ENCODE measurements at regions not wholly inside any gene's neighbourhood (a gene's known extent, or its start where the extent isn't known, plus 50 kb on each side); places are given as distances from the start of the nearest gene placed in this dataset.

DNA sequence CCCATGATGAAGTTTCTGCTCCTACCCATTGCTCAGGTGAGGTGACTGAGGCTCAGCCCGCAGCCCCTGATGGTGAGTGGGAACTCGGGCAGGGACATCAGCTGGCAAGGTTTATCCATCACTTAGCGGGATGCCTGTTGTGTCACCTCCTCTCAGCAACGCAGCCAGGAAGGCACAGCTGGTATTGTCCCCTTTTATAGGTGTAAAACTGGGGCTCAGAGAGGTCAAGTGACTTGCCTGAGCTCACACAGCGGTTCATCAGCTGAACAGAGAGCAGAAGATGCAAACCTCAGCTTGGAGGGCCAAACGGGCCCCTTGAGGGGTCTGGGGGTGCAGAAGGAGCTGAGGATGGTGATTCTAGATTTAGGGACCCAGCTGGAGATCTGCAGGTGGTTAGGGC is 143.6 kb downstream of the PHETA1 start:
- TF ChIP-seq CTCF (IDR thresholded peaks at IDR 0.05; ENCODE audit: insufficient read depth, low read depth, low read length), result no peak
- no peak overlapping the region for H3K4me3 ChIP-seq (ENCODE audit: low read depth, low read length)
- no peaks in the 10 kb centered on the region for H3K27me3 ChIP-seq (ENCODE audit: control insufficient read depth, insufficient read depth, low read length)
- POLR2A ChIA-PET, result no interaction called here
- no peak for DNase-seq (ENCODE audit: low read depth)
- CTCF ChIA-PET, result no interaction called here
- no peaks in the 10 kb centered on the region for H3K36me3 ChIP-seq (ENCODE audit: control insufficient read depth, insufficient read depth, low read length)

GRCh38 chr12:111224186-111225066 is 144.5 kb downstream of the PHETA1 start:
- no peak for TF ChIP-seq CTCF (IDR thresholded peaks at IDR 0.05; ENCODE audit: insufficient read depth, low read depth, low read length)
- CTCF ChIA-PET, result no interaction called here
- DNase-seq (ENCODE audit: low read depth), result no peak
- POLR2A ChIA-PET, result no interaction called here
- Histone ChIP-seq H3K27me3 (ENCODE audit: control insufficient read depth, insufficient read depth, low read length) (no peaks in the 10 kb centered on the region), H3K4me3 (ENCODE audit: low read depth, low read length) (no peak overlapping the region), H3K36me3 (ENCODE audit: control insufficient read depth, insufficient read depth, low read length) (no peaks in the 10 kb centered on the region)

DNA sequence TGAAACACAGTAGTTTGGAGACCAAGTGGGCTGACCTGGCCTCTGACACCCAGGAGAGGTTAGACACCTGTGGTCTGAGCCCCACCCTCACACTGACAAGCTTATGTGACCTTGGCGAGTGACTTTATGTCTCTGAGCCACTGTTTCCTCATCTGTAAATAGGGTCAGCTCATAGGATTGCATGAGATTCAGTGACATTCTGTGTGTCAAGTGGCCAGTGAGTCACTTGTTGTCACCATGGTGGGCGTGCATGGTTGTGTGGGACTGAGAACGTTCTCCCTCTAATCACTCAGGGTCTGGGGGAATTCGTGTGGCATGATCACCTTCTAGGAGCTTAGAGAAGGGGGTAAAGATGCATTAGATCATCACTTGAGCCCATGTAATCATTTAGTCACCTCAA is 146.4 kb downstream of the PHETA1 start:
- no peak for DNase-seq (ENCODE audit: low read depth)
- POLR2A ChIA-PET, result no interaction called here
- Histone ChIP-seq H3K27me3 (ENCODE audit: control insufficient read depth, insufficient read depth, low read length) (no peaks in the 10 kb centered on the region), H3K4me3 (ENCODE audit: low read depth, low read length) (no peak overlapping the region), H3K36me3 (ENCODE audit: control insufficient read depth, insufficient read depth, low read length) (no peaks in the 10 kb centered on the region)
- CTCF ChIA-PET, result no interaction called here
- no peak for TF ChIP-seq CTCF (IDR thresholded peaks at IDR 0.05; ENCODE audit: insufficient read depth, low read depth, low read length)

GRCh38 chr12:111222027-111222414 is 146.9 kb downstream of the PHETA1 start:
- TF ChIP-seq CTCF (IDR thresholded peaks at IDR 0.05; ENCODE audit: insufficient read depth, low read depth, low read length), result no peak
- no peaks in the 10 kb centered on the region for H3K27me3 ChIP-seq (ENCODE audit: control insufficient read depth, insufficient read depth, low read length)
- POLR2A ChIA-PET, result no interaction called here
- CTCF ChIA-PET, result no interaction called here
- H3K4me3 ChIP-seq (ENCODE audit: low read depth, low read length), result no peak overlapping the region
- H3K36me3 ChIP-seq (ENCODE audit: control insufficient read depth, insufficient read depth, low read length), result no peaks in the 10 kb centered on the region
- DNase-seq (ENCODE audit: low read depth), result no peak

DNA sequence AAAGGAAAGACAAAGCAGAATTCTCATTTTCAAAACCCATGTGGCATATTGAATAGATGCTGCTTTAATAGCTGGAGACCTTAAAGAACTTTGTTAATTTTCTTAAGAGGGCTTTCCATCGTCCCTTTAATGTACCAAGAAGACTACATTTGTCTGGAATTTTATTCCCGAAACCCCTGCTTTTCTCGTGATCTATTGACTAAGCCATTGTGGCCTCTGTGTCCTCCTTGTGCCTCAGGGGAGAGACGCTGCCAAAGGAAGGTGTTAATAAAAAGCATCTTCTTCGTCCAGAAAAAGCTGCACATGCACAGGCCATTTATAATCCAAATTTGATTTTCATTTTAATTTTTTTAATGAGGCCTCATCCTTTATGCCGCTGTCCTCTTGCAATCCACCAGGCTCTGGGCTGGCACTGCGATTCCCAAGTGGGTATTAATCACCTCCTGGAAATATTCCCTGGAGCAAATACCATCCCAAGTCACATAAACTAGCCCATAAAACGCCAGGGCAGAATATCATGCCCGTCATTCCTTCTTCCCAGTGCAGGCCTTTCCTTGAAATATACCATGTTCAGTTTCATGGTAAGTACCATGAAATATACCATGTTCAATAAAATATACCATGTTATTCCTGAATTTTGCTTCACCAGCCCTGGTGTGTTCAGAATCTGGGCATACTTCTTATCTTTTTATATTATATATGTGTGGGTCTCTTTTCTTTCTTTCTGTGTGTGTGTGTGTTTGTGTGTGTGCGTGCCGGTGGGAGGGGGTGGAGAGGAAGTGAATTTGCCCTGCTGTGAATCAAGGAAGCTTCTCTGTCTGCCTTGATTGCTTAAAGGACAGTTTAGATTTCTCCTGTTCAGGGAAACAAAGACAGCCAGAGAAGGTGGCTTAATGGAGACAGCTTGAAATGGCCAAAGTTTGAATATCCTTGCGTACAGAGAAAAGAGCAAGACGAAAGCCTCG is 147.6 kb downstream of the PHETA1 start:
- no peaks in the 10 kb centered on the region for H3K27me3 ChIP-seq (ENCODE audit: control insufficient read depth, insufficient read depth, low read length)
- no peaks in the 10 kb centered on the region for H3K36me3 ChIP-seq (ENCODE audit: control insufficient read depth, insufficient read depth, low read length)
- no peak for TF ChIP-seq CTCF (IDR thresholded peaks at IDR 0.05; ENCODE audit: insufficient read depth, low read depth, low read length)
- no peak overlapping the region for H3K4me3 ChIP-seq (ENCODE audit: low read depth, low read length)
- ChIA-PET CTCF (no interaction called here), POLR2A (no interaction called here)
- no peak for DNase-seq (ENCODE audit: low read depth)
